ENCODE measurements at regions not wholly inside any gene's neighbourhood (a gene's known extent, or its start where the extent isn't known, plus 50 kb on each side); places are given as distances from the start of the nearest gene placed in this dataset.

- no peak overlapping the region for H3K27ac ChIP-seq
- no peak for TF ChIP-seq CTCF (conservative IDR thresholded peaks at IDR 0.05; ENCODE audit: low read depth)
- ChIA-PET POLR2A (ENCODE audit: low non-redundant PET) (no interaction called here), CTCF (no interaction called here)
- no peak for DNase-seq (ENCODE audit: low spot score)
Observed at GRCh38 chr13:89832827-89833226, 1514.7 kb upstream of the MIR17HG start.

GRCh38 chr13:89843621-89844020 lies 1503.9 kb upstream of the MIR17HG start:
- no peak for DNase-seq (ENCODE audit: low spot score)
- no peak for TF ChIP-seq CTCF (conservative IDR thresholded peaks at IDR 0.05; ENCODE audit: low read depth)
- ChIA-PET CTCF (no interaction called here), POLR2A (ENCODE audit: low non-redundant PET) (no interaction called here)
- H3K27ac ChIP-seq, result no peak overlapping the region

GRCh38 chr13:89845874-89846273 lies 1501.6 kb upstream of the MIR17HG start:
- no peak for DNase-seq (ENCODE audit: low spot score)
- CTCF ChIA-PET, result no interaction called here
- POLR2A ChIA-PET (ENCODE audit: low non-redundant PET), result no interaction called here
- no peak for TF ChIP-seq CTCF (conservative IDR thresholded peaks at IDR 0.05; ENCODE audit: low read depth)
- H3K27ac ChIP-seq, result no peak overlapping the region

GRCh38 chr13:89846926-89847585 lies 1500.4 kb upstream of the MIR17HG start:
- no peak for TF ChIP-seq CTCF (conservative IDR thresholded peaks at IDR 0.05; ENCODE audit: low read depth)
- CTCF ChIA-PET, result no interaction called here
- no peak for DNase-seq (ENCODE audit: low spot score)
- H3K27ac ChIP-seq, result no peak overlapping the region
- POLR2A ChIA-PET (ENCODE audit: low non-redundant PET), result no interaction called here

GRCh38 chr13:89852570-89852969 lies 1494.9 kb upstream of the MIR17HG start:
- DNase-seq (ENCODE audit: low spot score), result no peak
- no peak for TF ChIP-seq CTCF (conservative IDR thresholded peaks at IDR 0.05; ENCODE audit: low read depth)
- POLR2A ChIA-PET (ENCODE audit: low non-redundant PET), result no interaction called here
- H3K27ac ChIP-seq, result no peak overlapping the region
- CTCF ChIA-PET, result no interaction called here

GRCh38 chr13:89856512-89856911 lies 1491.0 kb upstream of the MIR17HG start:
- DNase-seq (ENCODE audit: low spot score), result no peak
- no peak overlapping the region for H3K27ac ChIP-seq
- ChIA-PET POLR2A (ENCODE audit: low non-redundant PET) (no interaction called here), CTCF (no interaction called here)
- no peak for TF ChIP-seq CTCF (conservative IDR thresholded peaks at IDR 0.05; ENCODE audit: low read depth)

GRCh38 chr13:89857502-89857901 lies 1490.0 kb upstream of the MIR17HG start:
- no peak for DNase-seq (ENCODE audit: low spot score)
- no peak for TF ChIP-seq CTCF (conservative IDR thresholded peaks at IDR 0.05; ENCODE audit: low read depth)
- ChIA-PET CTCF (no interaction called here), POLR2A (ENCODE audit: low non-redundant PET) (no interaction called here)
- no peak overlapping the region for H3K27ac ChIP-seq

Data from RWPE1 (cell line).